Suppressor macrophage treated with lipopolysaccharide for 4 hours (primary cell): ENCODE measurements at regions not wholly inside any gene's neighbourhood (a gene's known extent, or its start where the extent isn't known, plus 50 kb on each side); places are given as distances from the start of the nearest gene placed in this dataset.
"Not testable (repeated sequence)": the region's sequence is repeated elsewhere in the genome, so short reads cannot be mapped to it uniquely, and the experiment has no call there.

ENCODE experiments used
- DNase-seq: peaks from one replicate; pipeline ENCODE4 v3.0.0-alpha.2; 2020

DNA sequence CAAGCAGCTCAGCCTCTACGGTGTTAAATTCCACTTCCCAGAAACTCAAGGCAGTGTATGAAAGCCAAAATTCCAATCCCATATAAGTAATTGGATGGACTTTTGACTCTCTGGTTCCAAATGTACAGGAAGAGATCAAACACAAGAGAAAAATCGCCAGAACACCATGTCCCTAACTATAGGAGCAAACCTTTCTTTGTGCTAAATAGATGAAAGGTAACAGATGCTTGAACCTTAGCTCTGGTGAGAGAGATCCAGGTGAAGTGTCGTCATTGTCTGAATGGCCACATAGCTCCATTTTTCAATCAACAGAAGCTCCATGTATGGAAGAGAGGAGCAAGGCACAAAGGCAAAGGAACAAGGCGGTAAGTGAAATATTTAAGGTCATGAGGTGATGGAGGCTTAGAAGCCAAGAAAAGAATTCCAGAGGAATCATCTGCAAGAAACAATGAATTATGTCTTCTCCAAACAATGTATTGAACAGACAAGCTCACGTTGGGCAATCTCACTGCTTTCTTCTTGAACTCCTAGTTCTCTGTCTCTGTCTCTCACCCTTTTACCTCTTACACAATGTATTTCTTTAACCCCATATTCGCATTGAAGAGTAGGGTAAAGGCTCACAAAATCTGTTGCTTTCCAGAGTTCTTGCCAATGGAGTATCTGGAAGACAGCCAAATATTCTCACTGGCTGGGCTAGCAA is 585.1 kb downstream of the GATA3 start:
- no peak for DNase-seq

DNA sequence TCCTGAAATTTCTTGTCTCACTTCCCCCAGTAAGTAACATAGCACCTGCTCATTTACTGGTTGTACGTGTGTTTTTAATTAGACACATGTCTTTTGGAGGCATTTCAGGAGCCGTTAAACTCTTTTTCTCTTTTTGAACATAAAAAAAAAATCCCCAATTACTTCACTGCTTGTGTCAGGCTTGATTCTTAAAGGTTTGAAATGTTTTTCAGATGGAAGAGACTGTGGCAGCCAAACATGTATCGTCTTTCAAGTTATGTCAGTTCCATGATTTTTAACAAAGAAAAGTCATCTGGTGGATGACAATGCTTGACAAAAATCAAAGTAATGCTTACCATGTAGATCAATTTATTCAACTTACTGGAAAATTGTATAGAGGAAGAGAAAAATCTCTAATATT is 585.8 kb downstream of the GATA3 start:
- DNase-seq = no peak

DNA sequence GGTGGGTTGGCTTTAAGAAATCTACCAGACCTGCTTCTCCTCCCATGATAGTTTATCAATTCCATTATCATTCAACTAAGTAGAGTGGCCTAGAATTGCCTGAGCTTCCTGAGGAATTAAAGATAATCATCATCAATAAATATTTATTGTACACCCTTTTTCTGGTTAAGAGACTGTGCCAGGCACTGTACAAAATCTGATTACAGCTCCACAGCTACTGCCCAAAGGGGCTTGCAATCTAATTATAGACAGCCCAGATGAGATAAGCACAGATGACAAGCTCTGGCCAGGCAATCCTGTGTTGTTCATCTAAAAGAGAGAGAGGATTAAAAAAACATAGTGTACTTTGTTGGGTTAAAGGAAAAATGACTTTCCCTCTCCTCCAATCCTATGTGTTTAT is 586.4 kb downstream of the GATA3 start:
- DNase-seq = no peak

DNA sequence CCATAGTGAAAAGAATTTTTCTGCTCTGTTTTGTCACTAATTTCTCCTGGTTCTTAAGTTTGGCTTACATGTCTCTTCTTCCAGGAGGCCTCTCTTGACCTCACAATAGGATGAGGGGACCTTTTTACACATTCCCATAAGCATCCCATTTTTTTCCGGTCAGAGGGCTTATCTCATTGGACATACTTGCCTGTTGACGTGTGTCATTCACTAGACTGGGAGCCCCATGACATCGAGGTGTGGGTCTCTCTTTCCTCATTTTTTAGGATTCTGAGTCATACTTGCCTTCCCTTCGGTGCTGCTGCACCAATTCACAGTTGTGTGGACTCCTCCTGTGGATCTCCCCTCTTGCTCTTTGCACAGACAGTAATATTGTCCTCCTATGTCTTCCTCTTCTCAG is 601.8 kb downstream of the GATA3 start:
- DNase-seq = no peak

DNA sequence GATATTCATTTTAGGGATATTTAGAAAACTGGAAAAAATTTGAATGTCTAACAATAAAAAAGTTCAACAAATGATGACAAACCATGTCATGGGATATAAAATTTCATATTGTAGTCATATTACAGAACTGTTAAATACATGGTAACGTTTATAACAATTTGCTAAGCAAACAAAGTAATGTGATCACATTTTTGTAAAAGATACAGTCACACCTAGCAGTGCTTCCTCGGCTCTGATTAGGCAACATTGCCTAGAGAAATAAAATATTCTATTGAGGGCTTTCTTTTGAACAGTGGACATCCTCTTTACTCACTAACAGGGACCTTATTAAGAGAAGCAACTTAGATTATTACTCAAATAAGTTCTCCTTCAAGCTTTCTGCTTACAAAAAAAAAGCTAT is 605.5 kb downstream of the GATA3 start:
- no peak for DNase-seq

DNA sequence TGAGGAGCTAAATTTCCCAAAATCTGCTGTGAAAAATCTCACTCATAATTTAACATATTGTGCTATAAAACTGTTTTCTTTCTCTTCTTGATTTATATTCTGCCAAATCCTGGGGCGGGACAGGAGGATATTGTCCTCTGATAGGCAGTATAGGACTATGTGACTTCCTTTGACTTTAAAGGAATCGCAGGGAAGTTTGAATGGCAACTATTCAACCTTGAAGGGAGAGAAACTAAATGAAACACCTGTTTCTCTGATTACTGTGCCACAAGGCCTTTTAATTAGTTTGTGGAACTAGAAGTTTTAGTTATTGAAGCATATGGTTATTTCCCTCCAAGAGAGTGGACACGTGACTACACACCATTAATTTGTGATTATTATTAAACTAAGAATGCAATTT is 607.4 kb downstream of the GATA3 start:
- DNase-seq = no peak

DNA sequence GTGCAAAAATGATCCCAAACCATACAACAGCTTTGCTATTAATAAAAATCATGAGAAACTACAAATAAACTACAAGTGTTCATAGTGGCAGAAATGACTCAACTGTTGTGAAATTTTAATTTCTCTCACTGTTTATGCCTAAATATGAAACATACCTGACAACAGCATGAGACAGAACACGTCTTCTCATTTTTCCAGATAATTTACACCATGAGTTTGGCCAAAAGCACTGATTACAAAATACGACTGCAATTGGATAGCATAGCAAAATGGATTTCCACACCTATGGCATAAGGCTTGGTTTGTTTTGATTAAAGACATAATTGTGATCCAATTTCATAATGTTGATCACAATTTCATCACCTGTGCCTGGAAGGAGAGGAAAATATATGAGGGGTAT is 608.6 kb downstream of the GATA3 start:
- no peak for DNase-seq

DNA sequence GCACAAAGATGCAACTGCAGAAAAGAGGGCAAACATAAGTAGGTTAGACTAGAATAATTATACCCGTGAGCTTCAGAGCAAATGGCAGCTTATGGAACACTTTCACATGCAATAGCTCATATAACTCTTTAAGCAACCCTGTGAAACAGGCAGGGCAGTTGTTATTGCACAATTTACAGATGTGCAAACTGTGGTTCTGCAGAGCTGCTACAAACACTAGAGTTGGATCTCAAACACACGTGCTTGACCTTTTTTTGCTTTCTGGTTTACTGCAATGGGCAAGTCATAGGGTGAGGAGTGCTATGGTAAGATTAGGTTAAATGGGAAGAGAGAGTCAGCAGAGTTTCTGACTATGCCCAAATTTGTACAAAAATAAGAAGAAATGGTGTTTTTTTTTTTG is 610.8 kb downstream of the GATA3 start:
- no peak for DNase-seq

DNA sequence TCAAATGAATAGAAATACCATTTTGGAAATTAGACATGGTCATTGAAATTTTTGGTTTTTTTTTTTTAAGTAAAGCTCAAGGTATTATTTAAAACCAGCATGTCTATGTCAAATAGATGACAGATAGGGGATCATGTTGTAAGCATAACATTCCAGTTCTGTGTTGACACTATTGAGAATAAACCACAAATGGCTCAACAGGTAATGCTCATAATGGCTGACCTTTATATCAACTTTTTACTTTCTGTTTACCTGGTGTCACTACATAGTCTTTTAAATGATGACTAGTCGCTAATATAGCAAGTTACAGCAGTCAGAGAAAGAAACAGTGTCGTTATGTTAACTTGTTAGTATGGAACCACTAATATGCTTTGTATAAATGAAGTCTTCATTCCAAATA is 616.0 kb downstream of the GATA3 start:
- no peak for DNase-seq

DNA sequence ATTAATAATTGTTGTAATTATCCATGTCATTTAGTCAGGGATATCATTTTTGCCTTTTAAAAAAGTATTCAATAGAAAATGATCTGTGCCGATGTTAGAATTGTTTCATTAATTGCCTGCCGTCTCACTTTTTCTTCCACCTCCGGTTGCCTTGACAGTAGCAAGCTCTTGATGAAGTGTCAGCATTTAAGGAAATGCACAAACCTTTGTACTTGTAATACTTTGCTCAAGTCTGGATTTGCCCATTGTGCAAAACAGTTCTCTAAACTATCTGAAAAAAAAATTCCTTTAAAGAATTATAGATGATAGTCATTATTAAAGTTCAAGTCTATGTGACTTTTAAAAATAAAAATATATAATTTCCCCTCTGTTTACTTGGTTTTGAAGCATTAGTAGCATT is 619.7 kb downstream of the GATA3 start:
- DNase-seq = no peak

DNA sequence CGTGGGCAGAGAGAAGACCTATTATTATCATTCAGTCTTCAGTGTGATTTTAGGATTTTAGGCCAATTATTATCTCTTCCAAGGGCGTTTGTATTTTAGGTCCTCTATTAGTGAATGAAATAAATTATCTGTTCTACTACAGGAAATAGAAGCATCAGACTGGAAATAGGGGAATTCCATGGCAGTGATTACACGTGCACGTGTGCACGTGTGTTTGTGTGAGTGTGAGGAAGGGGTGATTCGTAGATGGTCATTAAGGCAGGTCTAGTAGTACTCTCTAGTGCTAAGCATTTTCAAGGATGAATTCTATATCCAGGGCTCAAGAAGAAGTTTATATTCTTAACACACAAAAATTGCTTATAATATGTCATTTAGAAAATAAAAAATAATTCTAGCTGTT is 623.2 kb downstream of the GATA3 start:
- no peak for DNase-seq

DNA sequence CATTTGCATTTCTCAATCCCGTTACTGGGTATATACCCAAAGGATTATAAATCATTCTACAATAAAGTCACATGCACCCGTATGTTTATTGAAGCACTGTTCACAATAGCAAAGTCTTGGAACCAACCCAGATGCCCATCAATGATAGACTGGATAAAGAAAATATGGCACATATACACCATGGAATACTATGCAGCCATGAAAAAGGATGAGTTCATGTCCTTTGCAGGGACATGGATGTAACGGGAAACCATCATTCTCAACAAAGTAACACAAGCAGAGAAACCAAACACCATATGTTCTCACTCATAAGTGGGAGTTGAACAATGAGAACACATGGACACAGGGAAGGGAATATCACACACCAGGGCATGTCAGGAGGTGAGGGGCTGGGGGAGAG is 630.4 kb downstream of the GATA3 start:
- not testable (repeated sequence) for DNase-seq

DNA sequence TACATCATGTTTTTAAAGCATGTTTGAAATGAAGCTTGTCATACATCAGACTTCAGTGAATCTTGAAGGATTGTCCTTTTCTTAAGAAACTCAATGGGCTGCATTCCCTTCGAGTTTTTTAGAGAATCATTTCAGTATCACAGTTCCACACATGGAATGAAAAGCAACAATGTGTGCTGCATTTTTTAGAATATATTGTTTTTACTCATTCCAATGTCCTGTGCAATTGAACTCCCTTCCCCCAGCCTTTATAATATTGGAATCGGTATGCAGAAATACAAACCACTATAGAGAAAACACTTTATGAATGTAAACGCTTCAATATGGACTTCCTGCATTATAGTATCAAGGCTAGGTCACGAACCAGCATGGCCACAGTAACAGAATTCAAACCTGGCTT is 634.4 kb downstream of the GATA3 start:
- DNase-seq = no peak

DNA sequence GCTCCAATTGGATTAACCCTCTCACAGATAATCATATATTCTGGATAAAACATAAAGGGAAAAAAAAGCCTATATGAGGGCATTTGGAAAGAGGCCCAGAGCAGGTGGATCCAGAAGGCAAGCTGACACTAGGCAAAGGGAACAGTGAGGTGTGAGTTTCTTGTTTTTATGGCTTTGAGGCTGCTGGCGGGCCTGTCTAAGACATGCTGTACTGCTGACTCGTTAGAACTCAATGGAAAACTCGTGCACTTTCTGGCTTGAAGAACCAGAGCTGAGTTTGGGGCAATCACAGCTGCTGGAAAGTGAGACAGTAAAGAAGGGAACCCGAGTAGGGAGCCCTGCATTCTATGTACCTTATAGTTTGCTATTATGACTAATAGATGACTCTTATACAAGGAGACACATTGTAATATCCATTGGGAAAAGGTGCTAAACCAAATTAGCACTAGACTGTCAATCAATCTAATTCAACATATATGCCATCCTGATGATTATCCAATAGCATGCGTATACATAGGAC is 637.1 kb downstream of the GATA3 start:
- DNase-seq = no peak

DNA sequence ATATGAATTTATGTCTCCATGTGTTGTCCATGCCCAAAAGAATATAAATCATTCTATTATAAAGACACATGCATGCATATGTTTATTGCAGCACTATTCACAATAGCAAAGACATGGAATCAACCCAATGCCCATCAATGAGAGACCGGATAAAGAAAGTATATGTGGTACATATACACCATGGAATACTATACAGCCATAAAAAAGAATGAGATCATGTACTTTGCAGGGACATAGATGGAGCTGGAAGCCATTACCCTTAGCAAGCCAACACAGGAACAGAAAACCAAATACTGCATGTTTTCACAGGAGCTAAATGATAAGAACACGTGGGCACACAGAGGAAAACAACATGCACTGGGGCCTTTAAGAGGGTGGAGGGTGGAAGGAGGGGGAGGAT is 639.1 kb downstream of the GATA3 start:
- not testable (repeated sequence) for DNase-seq

DNA sequence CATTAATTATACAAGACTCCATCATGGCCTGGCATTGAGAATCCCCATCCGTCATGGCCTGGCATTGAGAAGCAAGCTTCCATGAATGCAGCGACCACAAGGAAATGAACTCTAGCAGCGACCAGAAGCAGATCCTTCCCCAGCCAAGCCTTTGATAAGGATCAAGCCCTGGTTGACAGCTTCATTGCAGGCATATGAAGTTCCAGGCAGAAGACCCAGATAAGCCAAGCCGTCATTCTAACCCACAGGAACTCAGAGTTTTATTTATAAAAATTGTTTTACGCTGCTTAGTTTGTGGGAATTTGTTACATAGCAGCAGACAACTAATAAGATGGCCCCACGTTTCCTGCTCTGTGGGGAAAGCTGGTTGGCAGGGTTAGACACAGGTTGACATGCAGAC is 642.3 kb downstream of the GATA3 start:
- no peak for DNase-seq

DNA sequence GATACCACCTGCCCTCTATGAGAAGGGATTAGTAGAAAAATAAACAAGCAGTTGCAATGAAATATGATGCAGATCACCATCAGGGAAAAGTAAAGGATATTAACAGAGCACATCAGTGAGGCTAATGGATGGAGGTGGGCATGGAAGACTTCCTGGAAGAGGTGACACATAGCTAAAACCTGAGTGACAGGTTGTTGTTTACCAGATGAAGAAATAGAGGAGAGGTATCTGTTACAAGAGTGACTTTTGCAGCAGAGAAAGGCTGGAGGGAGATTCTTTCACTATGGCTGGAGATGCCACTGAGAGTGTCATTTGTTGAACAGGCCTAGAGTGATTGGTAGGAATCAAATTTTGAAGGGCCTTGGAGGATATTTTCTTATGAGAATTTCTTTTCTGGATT is 646.2 kb downstream of the GATA3 start:
- no peak for DNase-seq

DNA sequence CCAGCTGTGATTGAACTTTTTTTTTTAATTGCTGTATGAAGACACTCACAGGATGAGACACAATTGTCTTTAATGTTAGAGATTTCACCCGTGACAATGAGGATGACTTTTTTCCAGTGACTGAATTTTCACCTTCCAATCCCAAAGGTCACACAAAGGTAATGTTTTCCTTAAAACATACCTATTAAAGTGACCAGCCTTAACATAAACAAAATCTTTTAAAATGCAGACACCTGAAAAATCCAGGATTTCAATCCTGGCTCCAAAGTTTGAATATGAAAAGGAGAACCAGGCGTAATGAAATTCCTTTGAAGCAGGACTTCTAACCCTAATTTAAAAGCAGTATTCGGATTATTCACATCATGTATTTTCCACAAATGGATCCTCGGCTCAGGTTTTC is 647.7 kb downstream of the GATA3 start:
- DNase-seq = no peak

DNA sequence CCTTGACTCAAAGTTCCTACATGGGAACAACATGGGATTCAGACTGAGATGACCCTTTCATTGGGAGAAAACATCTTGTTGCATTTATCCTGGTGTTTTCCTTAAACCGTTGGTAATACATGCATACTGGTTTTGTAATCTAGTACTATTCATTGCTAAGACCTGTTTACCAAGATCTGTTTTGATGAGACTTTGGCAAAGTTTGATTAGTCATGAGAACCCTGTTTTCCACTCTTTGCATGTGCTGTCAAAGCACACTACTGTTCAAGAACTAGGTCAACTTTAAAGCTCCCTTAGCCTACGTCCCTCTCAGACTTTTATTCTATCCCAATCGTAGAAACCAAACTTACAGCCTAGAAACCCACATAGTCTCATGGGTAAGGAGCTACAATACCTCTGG is 650.9 kb downstream of the GATA3 start:
- no peak for DNase-seq

DNA sequence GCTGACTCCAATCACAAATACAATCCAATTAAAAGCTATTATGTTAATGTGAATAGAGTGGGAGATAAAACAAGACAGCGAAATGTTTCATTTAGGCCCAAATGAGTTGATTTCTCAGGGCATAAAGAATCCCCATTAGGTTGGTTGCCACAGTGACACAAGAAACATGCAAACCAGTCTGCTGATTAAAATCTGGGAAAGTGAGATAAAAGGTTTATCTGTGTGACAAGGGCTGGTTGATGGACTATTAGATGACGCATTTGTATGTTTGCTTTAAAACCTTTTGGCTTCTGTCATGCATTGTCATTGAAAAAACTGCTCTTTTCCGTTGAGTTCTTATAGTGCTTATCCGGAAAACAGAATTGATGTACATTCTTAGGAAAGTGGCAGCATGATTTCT is 658.2 kb downstream of the GATA3 start:
- no peak for DNase-seq

DNA sequence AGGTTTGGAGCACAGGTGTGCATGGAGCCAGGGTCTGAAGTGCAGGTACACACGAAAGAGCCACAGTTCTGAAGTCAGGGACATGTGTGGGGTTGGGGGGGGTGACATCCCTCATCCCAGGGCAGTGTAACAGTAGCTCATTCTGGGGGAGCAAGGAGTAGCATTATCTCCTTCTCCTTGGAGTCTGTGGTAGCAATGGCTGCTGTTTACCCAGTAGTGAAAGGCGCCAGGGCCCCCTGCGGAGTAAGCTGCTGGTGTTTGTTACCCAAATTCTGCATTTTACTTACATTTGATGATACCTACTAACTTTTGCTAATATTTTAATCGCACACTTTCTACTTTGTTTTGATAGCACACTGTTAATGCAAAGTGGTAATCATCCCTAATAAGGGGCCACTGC is 665.5 kb downstream of the GATA3 start:
- no peak for DNase-seq

DNA sequence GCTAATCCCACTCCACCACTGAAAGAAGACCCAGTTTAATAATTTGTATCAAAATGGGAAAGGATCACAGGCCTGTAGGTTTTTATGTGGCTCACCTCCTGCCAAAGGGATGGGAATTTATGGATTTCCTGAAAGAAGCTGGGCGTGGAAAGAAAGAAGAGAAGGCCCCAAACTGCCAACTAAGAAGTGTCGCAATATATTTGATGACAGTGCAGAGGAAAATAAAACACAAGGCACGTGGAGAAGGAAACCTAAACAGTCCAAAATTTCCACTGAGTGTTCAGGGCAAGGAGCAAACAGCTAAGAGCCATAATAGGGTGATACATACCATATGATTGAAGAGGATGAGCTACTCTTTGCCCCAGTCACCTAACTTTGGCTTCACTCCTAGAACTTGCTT is 667.2 kb downstream of the GATA3 start:
- DNase-seq = no peak

DNA sequence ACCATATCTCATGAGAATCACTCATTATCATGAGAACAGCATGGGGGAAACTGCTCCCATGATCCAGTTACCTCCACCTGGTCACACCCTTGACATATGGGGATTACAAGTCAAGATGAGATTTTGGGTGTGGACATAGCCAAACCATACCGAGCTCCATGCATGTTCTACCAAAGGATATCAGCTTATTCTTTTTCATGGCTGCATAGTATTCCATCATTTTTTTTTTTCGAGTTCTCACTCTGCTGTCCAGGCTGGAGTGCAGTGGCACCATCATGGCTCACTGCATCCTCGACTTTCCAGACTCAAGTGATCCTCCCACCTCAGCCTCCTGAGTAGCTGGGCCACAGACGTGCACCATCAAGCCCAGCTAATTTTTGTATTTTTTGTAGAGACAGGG is 668.3 kb downstream of the GATA3 start:
- no peak for DNase-seq

DNA sequence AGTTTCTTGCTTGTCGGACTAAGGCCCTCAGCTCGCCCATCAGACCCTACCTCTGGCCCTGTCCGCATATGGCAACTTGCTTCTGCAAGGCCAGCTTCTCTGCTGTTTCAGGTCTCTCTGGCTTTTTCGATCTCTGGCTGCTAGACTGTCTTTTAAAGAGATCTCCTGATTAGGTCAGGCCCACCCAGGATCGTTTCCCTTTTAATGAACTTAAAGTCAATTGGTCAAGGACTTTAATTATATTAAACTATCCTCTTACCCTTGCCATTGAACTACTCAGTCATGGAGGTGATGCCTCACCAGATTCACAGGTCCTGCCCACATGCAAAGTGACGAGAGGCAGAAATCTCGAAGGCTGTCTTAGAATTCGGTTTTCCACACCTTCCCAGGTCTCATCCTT is 670.9 kb downstream of the GATA3 start:
- DNase-seq = no peak

DNA sequence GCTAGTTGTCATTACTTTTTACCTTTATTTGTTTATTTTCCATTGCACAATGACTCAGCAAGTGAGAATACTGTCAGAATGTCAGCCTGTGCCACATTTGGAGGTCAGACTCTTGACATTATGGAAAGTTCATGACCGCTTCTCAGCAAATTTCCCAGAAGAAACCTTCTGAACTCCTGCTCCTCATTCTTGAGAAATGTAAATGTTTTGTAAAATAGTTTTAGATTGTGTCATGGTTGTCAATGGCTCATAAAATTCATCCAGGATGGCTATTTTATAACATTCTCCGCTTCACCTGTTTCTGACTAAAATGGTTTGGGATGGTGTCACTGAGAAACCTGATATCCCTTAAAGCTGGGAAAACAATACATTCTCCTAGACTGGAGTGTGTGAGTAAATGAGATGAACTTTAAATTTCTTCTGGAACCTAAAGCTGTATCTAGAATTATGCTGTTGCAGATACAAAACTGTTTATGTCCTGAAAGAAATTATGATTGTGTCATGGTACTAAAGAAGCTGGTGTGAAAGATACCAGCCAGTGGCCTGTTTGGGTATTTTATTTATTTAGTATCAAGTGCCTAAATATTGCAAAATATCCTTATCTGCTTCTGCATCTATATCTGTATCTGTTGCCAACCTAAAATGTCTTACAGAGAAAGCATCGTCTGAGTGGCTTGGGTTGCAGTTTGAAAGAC is 671.7 kb downstream of the GATA3 start:
- no peak for DNase-seq
